ENCODE measurements at regions not wholly inside any gene's neighbourhood (a gene's known extent, or its start where the extent isn't known, plus 50 kb on each side); places are given as distances from the start of the nearest gene placed in this dataset.

DNA sequence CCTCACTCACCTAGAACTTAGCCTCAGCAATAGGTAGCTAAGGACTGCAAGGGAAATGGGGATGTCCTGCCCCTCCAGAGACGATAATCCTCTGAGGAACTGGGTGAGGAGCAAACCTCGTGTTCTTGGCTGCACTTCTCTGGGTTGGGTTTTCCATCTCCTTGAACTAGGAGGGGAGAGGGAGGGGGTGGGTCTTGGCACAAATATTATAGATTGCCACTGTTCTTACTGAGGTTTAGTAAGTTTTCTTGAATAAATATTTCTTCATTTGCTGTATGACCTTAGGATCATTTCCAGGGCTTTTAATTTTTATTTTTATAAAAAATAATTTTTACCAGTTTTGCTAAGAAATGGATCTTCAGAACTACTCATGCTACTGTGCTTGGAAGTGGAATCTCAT lies 406.7 kb upstream of the FZD8 start:
- no CpG with 5 or more reads among the region's 2 CpGs for WGBS (ENCODE audit: extremely low coverage, insufficient coverage, low lambda C conversion rate)
- H3K27me3 ChIP-seq (ENCODE audit: insufficient read depth, low read length, poor library complexity), result no peaks in the 10 kb centered on the region
- no peak overlapping the region for H3K9ac ChIP-seq (ENCODE audit: low read length)
- no peak overlapping the region for H4K5ac ChIP-seq (ENCODE audit: low read length)
- no peak overlapping the region for H3K23ac ChIP-seq (ENCODE audit: low read length)
- no peak overlapping the region for H3K4ac ChIP-seq (ENCODE audit: low read depth, low read length)
- no peak overlapping the region for H2AK5ac ChIP-seq (ENCODE audit: low read length)
- H3K27ac ChIP-seq (ENCODE audit: low read depth, low read length), result no peak overlapping the region
- H3K36me3 ChIP-seq (ENCODE audit: control insufficient read depth, insufficient read depth, low read length), result no peaks in the 10 kb centered on the region
- H3K56ac ChIP-seq (ENCODE audit: low read length), result no peak overlapping the region
- H3K4me1 ChIP-seq (ENCODE audit: control insufficient read depth, low read depth, low read length), result peaks cover 2% of the 10 kb centered on the region
- no peak overlapping the region for H4K8ac ChIP-seq (ENCODE audit: low read depth, low read length)
- H2BK5ac ChIP-seq (ENCODE audit: low read length), result no peak overlapping the region
- H3K18ac ChIP-seq (ENCODE audit: low read length), result no peak overlapping the region
- H2BK15ac ChIP-seq (replicated peaks; ENCODE audit: low read depth), result no peak overlapping the region
- H3K79me1 ChIP-seq (ENCODE audit: low read length), result no peaks in the 10 kb centered on the region
- no peak overlapping the region for H2BK120ac ChIP-seq (ENCODE audit: low read depth, low read length)
- H3K4me3 ChIP-seq (ENCODE audit: low read length), result no peak overlapping the region
- no peaks in the 10 kb centered on the region for H3K79me2 ChIP-seq (ENCODE audit: control insufficient read depth, insufficient read depth, low read length)
- H3K4me2 ChIP-seq (ENCODE audit: low read length), result no peak overlapping the region
- DNase-seq, result no peak

GRCh38 chr10:36048236-36048635 lies 406.1 kb upstream of the FZD8 start:
- Histone ChIP-seq H4K8ac (ENCODE audit: low read depth, low read length) (no peak overlapping the region), H3K56ac (ENCODE audit: low read length) (no peak overlapping the region), H3K36me3 (ENCODE audit: control insufficient read depth, insufficient read depth, low read length) (no peaks in the 10 kb centered on the region), H3K4me2 (ENCODE audit: low read length) (no peak overlapping the region), H3K27ac (ENCODE audit: low read depth, low read length) (no peak overlapping the region), H2BK15ac (replicated peaks; ENCODE audit: low read depth) (no peak overlapping the region), H3K27me3 (ENCODE audit: insufficient read depth, low read length, poor library complexity) (no peaks in the 10 kb centered on the region), H3K9ac (ENCODE audit: low read length) (no peak overlapping the region), H3K79me1 (ENCODE audit: low read length) (no peaks in the 10 kb centered on the region), H2AK5ac (ENCODE audit: low read length) (no peak overlapping the region), H3K4me3 (ENCODE audit: low read length) (no peak overlapping the region), H2BK120ac (ENCODE audit: low read depth, low read length) (no peak overlapping the region), H3K4ac (ENCODE audit: low read depth, low read length) (no peak overlapping the region), H2BK5ac (ENCODE audit: low read length) (no peak overlapping the region), H4K5ac (ENCODE audit: low read length) (no peak overlapping the region), H3K4me1 (ENCODE audit: control insufficient read depth, low read depth, low read length) (peaks cover under 1% of the 10 kb centered on the region), H3K18ac (ENCODE audit: low read length) (no peak overlapping the region), H3K79me2 (ENCODE audit: control insufficient read depth, insufficient read depth, low read length) (no peaks in the 10 kb centered on the region), H3K23ac (ENCODE audit: low read length) (no peak overlapping the region)
- DNase-seq, result no peak

DNA sequence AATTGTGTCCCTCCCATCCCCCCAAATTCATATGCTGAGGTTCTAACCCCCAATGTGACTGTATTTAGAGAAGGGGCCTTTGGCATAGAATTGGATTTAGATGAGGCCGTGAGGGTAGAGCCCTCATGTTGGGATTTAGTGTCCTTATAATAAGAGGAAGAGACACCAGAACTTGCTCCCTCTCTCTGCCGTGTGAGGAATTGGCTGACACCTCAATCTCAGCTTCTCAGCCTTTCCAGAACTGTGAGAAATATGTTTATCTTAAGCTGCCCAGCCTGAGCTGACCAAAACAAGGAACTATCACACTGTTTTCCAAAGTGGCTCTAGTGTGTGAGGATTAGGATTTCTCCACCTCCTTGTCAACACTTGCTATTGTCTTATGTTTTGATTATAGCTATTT lies 400.0 kb upstream of the FZD8 start:
- H3K9ac ChIP-seq (ENCODE audit: low read length), result no peak overlapping the region
- no peaks in the 10 kb centered on the region for H3K4me1 ChIP-seq (ENCODE audit: control insufficient read depth, low read depth, low read length)
- H2BK15ac ChIP-seq (replicated peaks; ENCODE audit: low read depth), result no peak overlapping the region
- no peak overlapping the region for H3K4me2 ChIP-seq (ENCODE audit: low read length)
- H2BK120ac ChIP-seq (ENCODE audit: low read depth, low read length), result no peak overlapping the region
- no peaks in the 10 kb centered on the region for H3K27me3 ChIP-seq (ENCODE audit: insufficient read depth, low read length, poor library complexity)
- peak; percentile 54 for DNase-seq
- no peak overlapping the region for H2BK5ac ChIP-seq (ENCODE audit: low read length)
- no peaks in the 10 kb centered on the region for H3K36me3 ChIP-seq (ENCODE audit: control insufficient read depth, insufficient read depth, low read length)
- no peak overlapping the region for H2AK5ac ChIP-seq (ENCODE audit: low read length)
- H3K18ac ChIP-seq (ENCODE audit: low read length), result no peak overlapping the region
- H3K56ac ChIP-seq (ENCODE audit: low read length), result no peak overlapping the region
- WGBS (ENCODE audit: extremely low coverage, insufficient coverage, low lambda C conversion rate), result no CpG with 5 or more reads among the region's 2 CpGs
- H4K5ac ChIP-seq (ENCODE audit: low read length), result no peak overlapping the region
- H4K8ac ChIP-seq (ENCODE audit: low read depth, low read length), result no peak overlapping the region
- H3K23ac ChIP-seq (ENCODE audit: low read length), result no peak overlapping the region
- H3K4ac ChIP-seq (ENCODE audit: low read depth, low read length), result no peak overlapping the region
- no peak overlapping the region for H3K4me3 ChIP-seq (ENCODE audit: low read length)
- H3K79me2 ChIP-seq (ENCODE audit: control insufficient read depth, insufficient read depth, low read length), result no peaks in the 10 kb centered on the region
- H3K79me1 ChIP-seq (ENCODE audit: low read length), result no peaks in the 10 kb centered on the region
- H3K27ac ChIP-seq (ENCODE audit: low read depth, low read length), result no peak overlapping the region

DNA sequence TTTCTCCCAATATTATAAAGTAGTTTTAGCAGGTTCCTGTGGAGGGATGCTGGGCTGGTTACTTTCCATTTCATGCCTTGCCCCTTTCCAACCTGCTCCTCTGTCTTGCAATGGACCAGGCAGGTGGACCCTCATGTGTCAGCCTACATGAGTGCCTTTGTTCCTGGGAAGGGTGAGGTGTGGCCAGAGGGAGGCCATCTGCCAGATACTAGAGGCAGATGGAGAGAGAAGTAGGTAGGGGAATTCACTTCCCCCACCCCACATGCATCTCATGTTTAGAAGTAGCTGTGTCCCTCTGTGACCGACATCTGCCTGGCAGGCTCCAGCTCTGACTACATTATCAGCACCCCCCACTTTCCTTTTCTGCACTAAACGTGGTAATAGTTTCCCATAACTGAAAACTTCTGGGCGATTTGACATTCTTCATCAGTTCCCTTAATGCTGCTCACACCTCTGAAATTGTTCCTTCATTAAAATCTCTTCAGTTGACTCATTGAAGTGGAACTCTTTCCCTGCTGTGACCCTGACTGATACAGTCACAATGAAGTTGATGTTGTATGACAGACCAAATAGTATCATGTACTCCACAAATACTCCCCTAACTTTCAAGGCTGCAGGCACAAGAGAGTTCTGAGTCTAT lies 396.3 kb upstream of the FZD8 start:
- H2BK120ac ChIP-seq (ENCODE audit: low read depth, low read length), result no peak overlapping the region
- H2AK5ac ChIP-seq (ENCODE audit: low read length), result no peak overlapping the region
- no peak overlapping the region for H3K4me3 ChIP-seq (ENCODE audit: low read length)
- no peaks in the 10 kb centered on the region for H3K79me2 ChIP-seq (ENCODE audit: control insufficient read depth, insufficient read depth, low read length)
- no peak overlapping the region for H4K8ac ChIP-seq (ENCODE audit: low read depth, low read length)
- WGBS (ENCODE audit: extremely low coverage, insufficient coverage, low lambda C conversion rate), result no CpG with 5 or more reads among the region's 3 CpGs
- H3K23ac ChIP-seq (ENCODE audit: low read length), result no peak overlapping the region
- H3K79me1 ChIP-seq (ENCODE audit: low read length), result no peaks in the 10 kb centered on the region
- no peaks in the 10 kb centered on the region for H3K4me1 ChIP-seq (ENCODE audit: control insufficient read depth, low read depth, low read length)
- H3K18ac ChIP-seq (ENCODE audit: low read length), result no peak overlapping the region
- H3K56ac ChIP-seq (ENCODE audit: low read length), result no peak overlapping the region
- no peak overlapping the region for H2BK15ac ChIP-seq (replicated peaks; ENCODE audit: low read depth)
- no peak overlapping the region for H3K4me2 ChIP-seq (ENCODE audit: low read length)
- no peak overlapping the region for H3K9ac ChIP-seq (ENCODE audit: low read length)
- no peaks in the 10 kb centered on the region for H3K36me3 ChIP-seq (ENCODE audit: control insufficient read depth, insufficient read depth, low read length)
- H3K4ac ChIP-seq (ENCODE audit: low read depth, low read length), result no peak overlapping the region
- no peak overlapping the region for H3K27ac ChIP-seq (ENCODE audit: low read depth, low read length)
- DNase-seq, result no peak
- H3K27me3 ChIP-seq (ENCODE audit: insufficient read depth, low read length, poor library complexity), result no peaks in the 10 kb centered on the region
- no peak overlapping the region for H4K5ac ChIP-seq (ENCODE audit: low read length)
- H2BK5ac ChIP-seq (ENCODE audit: low read length), result no peak overlapping the region

DNA sequence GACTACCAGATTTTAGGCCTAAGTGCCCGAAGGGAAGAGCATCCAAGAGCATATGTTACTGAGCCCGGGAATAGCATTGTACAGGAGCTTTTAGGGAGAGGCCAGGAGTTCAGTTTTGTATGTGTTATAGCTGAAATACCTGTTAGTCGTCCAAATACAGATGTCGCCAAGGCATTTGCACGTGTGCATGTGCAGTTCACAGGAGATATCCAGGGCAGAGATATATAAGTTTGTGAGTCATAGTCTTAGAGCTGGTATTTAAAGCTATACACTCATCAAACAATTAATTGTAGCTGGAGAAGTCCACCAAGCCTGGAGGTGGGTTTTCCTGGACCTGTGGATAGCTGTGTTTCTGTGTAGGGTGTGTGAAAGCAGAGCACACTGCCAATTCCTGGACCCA lies 394.0 kb upstream of the FZD8 start:
- H4K8ac ChIP-seq (ENCODE audit: low read depth, low read length), result no peak overlapping the region
- no peak overlapping the region for H3K4me2 ChIP-seq (ENCODE audit: low read length)
- no peaks in the 10 kb centered on the region for H3K36me3 ChIP-seq (ENCODE audit: control insufficient read depth, insufficient read depth, low read length)
- no peak overlapping the region for H3K4me3 ChIP-seq (ENCODE audit: low read length)
- no peak overlapping the region for H3K18ac ChIP-seq (ENCODE audit: low read length)
- WGBS (ENCODE audit: extremely low coverage, insufficient coverage, low lambda C conversion rate), result no CpG with 5 or more reads among the region's 5 CpGs
- no peaks in the 10 kb centered on the region for H3K27me3 ChIP-seq (ENCODE audit: insufficient read depth, low read length, poor library complexity)
- H4K5ac ChIP-seq (ENCODE audit: low read length), result no peak overlapping the region
- no peaks in the 10 kb centered on the region for H3K4me1 ChIP-seq (ENCODE audit: control insufficient read depth, low read depth, low read length)
- no peak overlapping the region for H2BK15ac ChIP-seq (replicated peaks; ENCODE audit: low read depth)
- no peak overlapping the region for H2BK5ac ChIP-seq (ENCODE audit: low read length)
- H3K79me2 ChIP-seq (ENCODE audit: control insufficient read depth, insufficient read depth, low read length), result no peaks in the 10 kb centered on the region
- H3K4ac ChIP-seq (ENCODE audit: low read depth, low read length), result no peak overlapping the region
- H3K27ac ChIP-seq (ENCODE audit: low read depth, low read length), result no peak overlapping the region
- no peak overlapping the region for H3K9ac ChIP-seq (ENCODE audit: low read length)
- H2AK5ac ChIP-seq (ENCODE audit: low read length), result no peak overlapping the region
- no peak overlapping the region for H2BK120ac ChIP-seq (ENCODE audit: low read depth, low read length)
- DNase-seq, result no peak
- no peak overlapping the region for H3K23ac ChIP-seq (ENCODE audit: low read length)
- H3K56ac ChIP-seq (ENCODE audit: low read length), result no peak overlapping the region
- no peaks in the 10 kb centered on the region for H3K79me1 ChIP-seq (ENCODE audit: low read length)

GRCh38 chr10:36033808-36034207 lies 391.7 kb upstream of the FZD8 start:
- Histone ChIP-seq H2BK120ac (ENCODE audit: low read depth, low read length) (no peak overlapping the region), H3K4me3 (ENCODE audit: low read length) (no peak overlapping the region), H3K4me1 (ENCODE audit: control insufficient read depth, low read depth, low read length) (no peaks in the 10 kb centered on the region), H4K5ac (ENCODE audit: low read length) (no peak overlapping the region), H3K4me2 (ENCODE audit: low read length) (no peak overlapping the region), H3K27ac (ENCODE audit: low read depth, low read length) (no peak overlapping the region), H3K23ac (ENCODE audit: low read length) (no peak overlapping the region), H2BK5ac (ENCODE audit: low read length) (no peak overlapping the region), H2BK15ac (replicated peaks; ENCODE audit: low read depth) (no peak overlapping the region), H2AK5ac (ENCODE audit: low read length) (no peak overlapping the region), H3K36me3 (ENCODE audit: control insufficient read depth, insufficient read depth, low read length) (no peaks in the 10 kb centered on the region), H3K79me2 (ENCODE audit: control insufficient read depth, insufficient read depth, low read length) (no peaks in the 10 kb centered on the region), H3K18ac (ENCODE audit: low read length) (no peak overlapping the region), H4K8ac (ENCODE audit: low read depth, low read length) (no peak overlapping the region), H3K56ac (ENCODE audit: low read length) (no peak overlapping the region), H3K4ac (ENCODE audit: low read depth, low read length) (no peak overlapping the region), H3K9ac (ENCODE audit: low read length) (no peak overlapping the region), H3K79me1 (ENCODE audit: low read length) (no peaks in the 10 kb centered on the region), H3K27me3 (ENCODE audit: insufficient read depth, low read length, poor library complexity) (no peaks in the 10 kb centered on the region)
- no peak for DNase-seq
